Activated T-cell treated with anti-CD3 and anti-CD28 coated beads, Interleukin-2, amount 50 U/mL, for 72 hours (primary cell): ENCODE measurements at regions not wholly inside any gene's neighbourhood (a gene's known extent, or its start where the extent isn't known, plus 50 kb on each side); places are given as distances from the start of the nearest gene placed in this dataset.

Experiments
- ATAC-seq, 2 donors: fragments of 150-1000 bp; cut with Tn5 transposase; replicated peaks in 1 of 2; 2 replicates each; pipeline ENCODE4 v1.10.0; 2021; ENCODE audit warnings: moderate library complexity in 2 of 2, mild to moderate bottlenecking in 1 of 2
- DNase-seq, 2 donors: peaks; one replicate each; pipeline ENCODE4 v3.0.0; 2021 to 2022; ENCODE audit warnings: mixed read lengths in 1 of 2
- H3K27ac Mint-ChIP-seq: one replicate; pipeline ENCODE4 v1.8.0; 2022; ENCODE audit warnings: mild to moderate bottlenecking, moderate library complexity, mixed read lengths
- H3K27me3 Mint-ChIP-seq: one replicate; pipeline ENCODE4 v1.8.0; 2022; ENCODE audit warnings: low read depth, mixed read lengths
- H3K36me3 Mint-ChIP-seq, 2 donors: one replicate each; pipeline ENCODE4 v1.8.0; 2022; ENCODE audit warnings: mixed read lengths in 2 of 2, mild to moderate bottlenecking in 1 of 2; ENCODE audit not compliant: insufficient read depth in 2 of 2
- H3K4me1 Mint-ChIP-seq: one replicate; pipeline ENCODE4 v1.8.0; 2022; ENCODE audit warnings: low read depth, mixed read lengths
- H3K4me3 Mint-ChIP-seq, 2 donors: one replicate each; pipeline ENCODE4 v1.8.0; 2022; ENCODE audit warnings: mild to moderate bottlenecking in 2 of 2, mixed read lengths in 2 of 2, moderate library complexity in 2 of 2
- H3K9me3 Mint-ChIP-seq, 2 donors: one replicate each; pipeline ENCODE4 v1.8.0; 2022; ENCODE audit warnings: mixed read lengths in 2 of 2

- DNase-seq (no peak), ATAC-seq (no peak)
- Mint-ChIP-seq H3K9me3 (no peaks in the 10 kb centered on the region), H3K27me3 (no peaks in the 10 kb centered on the region), H3K27ac (no peak overlapping the region), H3K4me3 (no peak overlapping the region), H3K4me1 (no peaks in the 10 kb centered on the region), H3K36me3 (no peaks in the 10 kb centered on the region)
Measured at GRCh38 chr18:41517142-41517541, 437.9 kb upstream of the PIK3C3 start.

GRCh38 chr18:41513438-41513837 lies 441.6 kb upstream of the PIK3C3 start:
- no peaks in the 10 kb centered on the region for H3K9me3 Mint-ChIP-seq
- H3K27ac Mint-ChIP-seq, result no peak overlapping the region
- no peaks in the 10 kb centered on the region for H3K27me3 Mint-ChIP-seq
- no peak overlapping the region for H3K4me3 Mint-ChIP-seq
- H3K4me1 Mint-ChIP-seq, result no peaks in the 10 kb centered on the region
- ATAC-seq (no peak), DNase-seq (no peak)
- no peaks in the 10 kb centered on the region for H3K36me3 Mint-ChIP-seq

- H3K9me3 Mint-ChIP-seq, result peaks cover 3 to 7% of the 10 kb centered on the region in 2 donors
- DNase-seq, result no peak
- ATAC-seq, result no peak
- H3K27me3 Mint-ChIP-seq, result no peaks in the 10 kb centered on the region
- H3K4me1 Mint-ChIP-seq, result no peaks in the 10 kb centered on the region
- no peaks in the 10 kb centered on the region for H3K36me3 Mint-ChIP-seq
- no peak overlapping the region for H3K27ac Mint-ChIP-seq
- H3K4me3 Mint-ChIP-seq, result no peak overlapping the region
Measured at GRCh38 chr18:41504316-41504715, 450.7 kb upstream of the PIK3C3 start.

- H3K9me3 Mint-ChIP-seq, result peaks cover 2 to 4% of the 10 kb centered on the region in 2 donors
- no peaks in the 10 kb centered on the region for H3K4me1 Mint-ChIP-seq
- DNase-seq (no peak), ATAC-seq (no peak)
- no peak overlapping the region for H3K4me3 Mint-ChIP-seq
- no peak overlapping the region for H3K27ac Mint-ChIP-seq
- H3K27me3 Mint-ChIP-seq, result no peaks in the 10 kb centered on the region
- no peaks in the 10 kb centered on the region for H3K36me3 Mint-ChIP-seq
Measured at GRCh38 chr18:41501848-41502247, 453.2 kb upstream of the PIK3C3 start.

GRCh38 chr18:41499345-41499744 lies 455.7 kb upstream of the PIK3C3 start:
- H3K9me3 Mint-ChIP-seq, result peaks cover 0 to 4% of the 10 kb centered on the region in 2 donors
- DNase-seq (no peak), ATAC-seq (no peak)
- no peak overlapping the region for H3K27ac Mint-ChIP-seq
- H3K27me3 Mint-ChIP-seq, result no peaks in the 10 kb centered on the region
- no peaks in the 10 kb centered on the region for H3K36me3 Mint-ChIP-seq
- no peak overlapping the region for H3K4me3 Mint-ChIP-seq
- no peaks in the 10 kb centered on the region for H3K4me1 Mint-ChIP-seq

GRCh38 chr18:41490861-41491260 lies 464.2 kb upstream of the PIK3C3 start:
- ATAC-seq (no peak), DNase-seq (no peak)
- H3K27ac Mint-ChIP-seq, result no peak overlapping the region
- H3K4me3 Mint-ChIP-seq, result no peak overlapping the region
- no peaks in the 10 kb centered on the region for H3K27me3 Mint-ChIP-seq
- H3K9me3 Mint-ChIP-seq, result peaks cover 2 to 13% of the 10 kb centered on the region in 2 donors
- no peaks in the 10 kb centered on the region for H3K4me1 Mint-ChIP-seq
- no peaks in the 10 kb centered on the region for H3K36me3 Mint-ChIP-seq

- Mint-ChIP-seq H3K9me3 (peaks cover 3 to 17% of the 10 kb centered on the region in 2 donors), H3K36me3 (no peaks in the 10 kb centered on the region), H3K4me1 (no peaks in the 10 kb centered on the region), H3K27ac (no peak overlapping the region), H3K4me3 (no peak overlapping the region), H3K27me3 (no peaks in the 10 kb centered on the region)
- ATAC-seq (no peak), DNase-seq (no peak)
Measured at GRCh38 chr18:41486575-41486974, 468.5 kb upstream of the PIK3C3 start.

GRCh38 chr18:41484069-41484468 lies 471.0 kb upstream of the PIK3C3 start:
- H3K36me3 Mint-ChIP-seq, result no peaks in the 10 kb centered on the region
- peaks cover 1 to 11% of the 10 kb centered on the region in 2 donors for H3K9me3 Mint-ChIP-seq
- no peak overlapping the region for H3K4me3 Mint-ChIP-seq
- DNase-seq (no peak), ATAC-seq (no peak)
- H3K4me1 Mint-ChIP-seq, result no peaks in the 10 kb centered on the region
- no peaks in the 10 kb centered on the region for H3K27me3 Mint-ChIP-seq
- H3K27ac Mint-ChIP-seq, result no peak overlapping the region

- peaks cover 1 to 9% of the 10 kb centered on the region in 2 donors for H3K9me3 Mint-ChIP-seq
- H3K27me3 Mint-ChIP-seq, result no peaks in the 10 kb centered on the region
- H3K4me1 Mint-ChIP-seq, result no peaks in the 10 kb centered on the region
- no peaks in the 10 kb centered on the region for H3K36me3 Mint-ChIP-seq
- H3K27ac Mint-ChIP-seq, result no peak overlapping the region
- H3K4me3 Mint-ChIP-seq, result no peak overlapping the region
- ATAC-seq (no peak), DNase-seq (no peak)
Measured at GRCh38 chr18:41482501-41482900, 472.5 kb upstream of the PIK3C3 start.

GRCh38 chr18:41466436-41467160 lies 488.4 kb upstream of the PIK3C3 start:
- Mint-ChIP-seq H3K36me3 (no peaks in the 10 kb centered on the region), H3K4me1 (no peaks in the 10 kb centered on the region), H3K4me3 (no peak overlapping the region), H3K27me3 (no peaks in the 10 kb centered on the region), H3K9me3 (peaks cover 3 to 7% of the 10 kb centered on the region in 2 donors), H3K27ac (no peak overlapping the region)
- DNase-seq (no peak), ATAC-seq (no peak)

GRCh38 chr18:41465386-41465785 lies 489.6 kb upstream of the PIK3C3 start:
- peaks cover 3 to 7% of the 10 kb centered on the region in 2 donors for H3K9me3 Mint-ChIP-seq
- no peaks in the 10 kb centered on the region for H3K4me1 Mint-ChIP-seq
- H3K27ac Mint-ChIP-seq, result no peak overlapping the region
- no peak for ATAC-seq
- no peak for DNase-seq
- no peaks in the 10 kb centered on the region for H3K36me3 Mint-ChIP-seq
- no peak overlapping the region for H3K4me3 Mint-ChIP-seq
- H3K27me3 Mint-ChIP-seq, result no peaks in the 10 kb centered on the region

- Mint-ChIP-seq H3K4me3 (no peak overlapping the region), H3K27ac (no peak overlapping the region), H3K9me3 (peaks cover 3 to 7% of the 10 kb centered on the region in 2 donors), H3K4me1 (no peaks in the 10 kb centered on the region), H3K36me3 (no peaks in the 10 kb centered on the region), H3K27me3 (no peaks in the 10 kb centered on the region)
- no peak for DNase-seq
- ATAC-seq, result no peak
Measured at GRCh38 chr18:41464278-41464677, 490.8 kb upstream of the PIK3C3 start.

GRCh38 chr18:41462946-41463345 lies 492.1 kb upstream of the PIK3C3 start:
- Mint-ChIP-seq H3K36me3 (no peaks in the 10 kb centered on the region), H3K4me3 (no peak overlapping the region)
- no peak for DNase-seq

GRCh38 chr18:41461114-41461513 lies 493.9 kb upstream of the PIK3C3 start:
- H3K4me3 Mint-ChIP-seq, result no peak overlapping the region
- H3K27me3 Mint-ChIP-seq, result no peaks in the 10 kb centered on the region
- DNase-seq (no peak), ATAC-seq (no peak)
- H3K4me1 Mint-ChIP-seq, result no peaks in the 10 kb centered on the region
- H3K36me3 Mint-ChIP-seq, result no peaks in the 10 kb centered on the region
- no peak overlapping the region for H3K27ac Mint-ChIP-seq
- peaks cover 3 to 10% of the 10 kb centered on the region in 2 donors for H3K9me3 Mint-ChIP-seq

More at GRCh38 chr18:41462946-41463345, 492.1 kb upstream of the PIK3C3 start:
- no peak for ATAC-seq
- Mint-ChIP-seq H3K27me3 (no peaks in the 10 kb centered on the region), H3K4me1 (no peaks in the 10 kb centered on the region), H3K9me3 (peaks cover 1 to 9% of the 10 kb centered on the region in 2 donors), H3K27ac (no peak overlapping the region)
